ENCODE measurements at regions not wholly inside any gene's neighbourhood (a gene's known extent, or its start where the extent isn't known, plus 50 kb on each side); places are given as distances from the start of the nearest gene placed in this dataset.

GRCh38 chr12:24307716-24308335 lies 358.4 kb upstream of the SOX5 start:
- no peaks in the 10 kb centered on the region for H3K9me2 ChIP-seq (ENCODE audit: insufficient read depth)
- H3K27me3 ChIP-seq (ENCODE audit: insufficient read depth, low read length), result no peaks in the 10 kb centered on the region
- intact Hi-C loops (cut with micrococcal nuclease), result no loop called here
- ChIA-PET RAD21 (ENCODE audit: low non-redundant PET in 1 of 2, low total read pairs in 2 of 2, uncharacterized antibody in 2 of 2, unreplicated experiment in 2 of 2) (no interaction called here), CTCF (no interaction called here), POLR2A (no interaction called here)
- H3K4me1 ChIP-seq (ENCODE audit: control insufficient read depth in 1 of 2, insufficient read depth in 2 of 2, low read length in 2 of 2), result no peaks in the 10 kb centered on the region
- no peaks in the 10 kb centered on the region for H3K36me3 ChIP-seq (ENCODE audit: control insufficient read depth in 1 of 2, insufficient read depth in 2 of 2, low read length in 2 of 2)
- H4K20me1 ChIP-seq (ENCODE audit: insufficient read depth), result no peaks in the 10 kb centered on the region
- H3K9me3 ChIP-seq (ENCODE audit: control insufficient read depth in 1 of 2, insufficient read depth in 1 of 2, low read depth in 1 of 2, low read length in 2 of 2), result peaks cover 7 to 11% of the 10 kb centered on the region in 2 experiments; a peak in 2 of 4 replicates
- H3K4me2 ChIP-seq (ENCODE audit: low read length), result no peak overlapping the region
- no peak overlapping the region for H3K4me3 ChIP-seq (replicated peaks in 1 of 2; ENCODE audit: low read depth in 1 of 2, low read length in 2 of 2)
- no peak overlapping the region for H2AFZ ChIP-seq (ENCODE audit: low read depth, low read length, poor library complexity, severe bottlenecking)
- DNase-seq (ENCODE audit: low read depth, low spot score), result no peak
- H3K27ac ChIP-seq (ENCODE audit: low read depth, low read length), result no peak overlapping the region
- no peaks in the 10 kb centered on the region for H3K79me2 ChIP-seq (ENCODE audit: insufficient read depth, low read length)
- no peak for ATAC-seq
- TF ChIP-seq ZBTB33 (IDR thresholded peaks at IDR 0.05; ENCODE audit: extremely low read depth, insufficient replicate concordance, low read length), result no peak
- TF ChIP-seq POLR2AphosphoS5 (IDR thresholded peaks at IDR 0.05; ENCODE audit: low read depth, low read length), result no peak
- TF ChIP-seq POLR2A (IDR thresholded peaks at IDR 0.05; ENCODE audit: borderline replicate concordance, extremely low read depth, insufficient read depth, insufficient read length), result no peak
- no peak for TF ChIP-seq ELF1 (IDR thresholded peaks at IDR 0.05; ENCODE audit: borderline replicate concordance, low read depth)
- no TSS peak for BruUV-seq (replicated peaks)
- H3K9ac ChIP-seq (ENCODE audit: low read length), result no peak overlapping the region

- Histone ChIP-seq H3K36me3 (ENCODE audit: control insufficient read depth in 1 of 2, insufficient read depth in 2 of 2, low read length in 2 of 2) (no peaks in the 10 kb centered on the region), H3K4me2 (ENCODE audit: low read length) (no peak overlapping the region), H3K79me2 (ENCODE audit: insufficient read depth, low read length) (no peaks in the 10 kb centered on the region), H2AFZ (ENCODE audit: low read depth, low read length, poor library complexity, severe bottlenecking) (no peak overlapping the region), H3K4me3 (replicated peaks in 1 of 2; ENCODE audit: low read depth in 1 of 2, low read length in 2 of 2) (no peak overlapping the region), H3K4me1 (ENCODE audit: control insufficient read depth in 1 of 2, insufficient read depth in 2 of 2, low read length in 2 of 2) (no peaks in the 10 kb centered on the region), H3K9me2 (ENCODE audit: insufficient read depth) (no peaks in the 10 kb centered on the region), H3K27me3 (ENCODE audit: insufficient read depth, low read length) (no peaks in the 10 kb centered on the region), H3K9ac (ENCODE audit: low read length) (no peak overlapping the region), H3K9me3 (ENCODE audit: control insufficient read depth in 1 of 2, insufficient read depth in 1 of 2, low read depth in 1 of 2, low read length in 2 of 2) (peaks cover 7 to 13% of the 10 kb centered on the region in 2 experiments; a peak in 2 of 4 replicates), H3K27ac (ENCODE audit: low read depth, low read length) (no peak overlapping the region), H4K20me1 (ENCODE audit: insufficient read depth) (no peaks in the 10 kb centered on the region)
- RAD21 ChIA-PET (ENCODE audit: low non-redundant PET in 1 of 2, low total read pairs in 2 of 2, uncharacterized antibody in 2 of 2, unreplicated experiment in 2 of 2), result no interaction called here
- DNase-seq (ENCODE audit: low read depth, low spot score) (no peak), ATAC-seq (no peak)
- CTCF ChIA-PET, result no interaction called here
- intact Hi-C loops (cut with micrococcal nuclease), result no loop called here
- TF ChIP-seq EZH2 (IDR thresholded peaks at IDR 0.05), result no peak
- TF ChIP-seq POLR2AphosphoS5 (IDR thresholded peaks at IDR 0.05; ENCODE audit: low read depth, low read length), result no peak
- no peak for TF ChIP-seq JUND (IDR thresholded peaks at IDR 0.05)
- no peak for TF ChIP-seq RAD21 (IDR thresholded peaks at IDR 0.05; ENCODE audit: low read depth)
- no TSS peak for BruUV-seq (replicated peaks)
- POLR2A ChIA-PET, result no interaction called here
Measured at GRCh38 chr12:24307153-24307552, 357.7 kb upstream of the SOX5 start.

Data from HCT116 (cell line).